ENCODE measurements at regions not wholly inside any gene's neighbourhood (a gene's known extent, or its start where the extent isn't known, plus 50 kb on each side); places are given as distances from the start of the nearest gene placed in this dataset.

DNA sequence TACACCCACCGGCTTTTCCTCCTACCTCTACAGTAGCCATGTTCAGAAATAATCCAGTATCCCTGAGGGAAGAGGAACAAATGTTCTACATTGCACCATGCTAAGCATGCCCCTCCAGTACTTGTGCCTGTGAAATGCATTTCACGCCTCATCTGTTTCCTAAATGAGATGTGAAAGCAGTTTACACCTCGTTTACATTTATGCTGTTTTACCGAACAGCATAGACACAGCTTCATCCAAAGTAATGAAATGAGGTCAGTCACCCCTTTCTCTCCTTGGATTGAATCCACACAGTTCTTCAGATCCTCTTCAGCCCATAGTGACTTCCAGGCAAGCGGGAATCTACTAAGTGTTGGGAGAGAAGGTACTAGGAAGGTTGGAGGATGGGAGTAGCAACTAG, 514.3 kb downstream of the PDCD6IP start:
- TF ChIP-seq, protein P1, sequence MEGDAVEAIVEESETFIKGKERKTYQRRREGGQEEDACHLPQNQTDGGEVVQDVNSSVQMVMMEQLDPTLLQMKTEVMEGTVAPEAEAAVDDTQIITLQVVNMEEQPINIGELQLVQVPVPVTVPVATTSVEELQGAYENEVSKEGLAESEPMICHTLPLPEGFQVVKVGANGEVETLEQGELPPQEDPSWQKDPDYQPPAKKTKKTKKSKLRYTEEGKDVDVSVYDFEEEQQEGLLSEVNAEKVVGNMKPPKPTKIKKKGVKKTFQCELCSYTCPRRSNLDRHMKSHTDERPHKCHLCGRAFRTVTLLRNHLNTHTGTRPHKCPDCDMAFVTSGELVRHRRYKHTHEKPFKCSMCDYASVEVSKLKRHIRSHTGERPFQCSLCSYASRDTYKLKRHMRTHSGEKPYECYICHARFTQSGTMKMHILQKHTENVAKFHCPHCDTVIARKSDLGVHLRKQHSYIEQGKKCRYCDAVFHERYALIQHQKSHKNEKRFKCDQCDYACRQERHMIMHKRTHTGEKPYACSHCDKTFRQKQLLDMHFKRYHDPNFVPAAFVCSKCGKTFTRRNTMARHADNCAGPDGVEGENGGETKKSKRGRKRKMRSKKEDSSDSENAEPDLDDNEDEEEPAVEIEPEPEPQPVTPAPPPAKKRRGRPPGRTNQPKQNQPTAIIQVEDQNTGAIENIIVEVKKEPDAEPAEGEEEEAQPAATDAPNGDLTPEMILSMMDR (IDR thresholded peaks at IDR 0.05; ENCODE audit: insufficient read depth, low read length) = no peak
- TF ChIP-seq SPI1 (IDR thresholded peaks at IDR 0.05; ENCODE audit: borderline replicate concordance, low read depth) = no peak

Data from HL-60 (cell line).